Activated CD8-positive, alpha-beta T cell treated with anti-CD3 and anti-CD28 coated beads for 36 hours (primary cell): ENCODE measurements at regions not wholly inside any gene's neighbourhood (a gene's known extent, or its start where the extent isn't known, plus 50 kb on each side); places are given as distances from the start of the nearest gene placed in this dataset.

Source experiments
- ATAC-seq: fragments of 200-7000 bp; cut with Tn5 transposase; one replicate; pipeline ENCODE4 v1.10.0; 2021; ENCODE audit warnings: mild to moderate bottlenecking, moderate library complexity
- CTCF ChIA-PET: fragments of 350-600 bp; sonication (Branson Sonifier 250); formaldehyde crosslinking; loops from one replicate; lab custom pipeline; 2021; ENCODE audit warnings: antibody characterized with exemption; lab: Charles Lee
- POLR2A ChIA-PET: fragments of 350-600 bp; sonication (Branson Sonifier 250); formaldehyde crosslinking; loops from one replicate; lab custom pipeline; 2021; ENCODE audit warnings: antibody characterized with exemption; lab: Charles Lee
- DNase-seq: peaks from one replicate; pipeline ENCODE4 v3.0.0-alpha.2; 2020
- H3K27ac Mint-ChIP-seq: one replicate; pipeline ENCODE4 v1.8.0; 2021; ENCODE audit warnings: mild to moderate bottlenecking, mixed read lengths
- H3K27me3 Mint-ChIP-seq: one replicate; pipeline ENCODE4 v1.8.0; 2021; ENCODE audit warnings: mixed read lengths
- H3K36me3 Mint-ChIP-seq: one replicate; pipeline ENCODE4 v1.8.0; 2021; ENCODE audit warnings: low read depth, mixed read lengths
- H3K4me1 Mint-ChIP-seq: one replicate; pipeline ENCODE4 v1.8.0; 2021; ENCODE audit warnings: low read depth, mixed read lengths
- H3K4me3 Mint-ChIP-seq: one replicate; pipeline ENCODE4 v1.8.0; 2021; ENCODE audit warnings: mild to moderate bottlenecking, moderate library complexity, mixed read lengths
- H3K9me3 Mint-ChIP-seq: one replicate; pipeline ENCODE4 v1.8.0; 2021; ENCODE audit warnings: mixed read lengths
- intact Hi-C: fragments of 100-400 bp; cut with micrococcal nuclease; formaldehyde crosslinking; loops from one replicate; pipeline ENCODE4 v1.10.0; 2022
- TF ChIP-seq, protein P1 (sequence below): fragments of 200-600 bp; IDR thresholded peaks from one replicate; pipeline ENCODE4 v1.8.0; 2022; ENCODE audit warnings: antibody characterized with exemption, mild to moderate bottlenecking

DNA sequence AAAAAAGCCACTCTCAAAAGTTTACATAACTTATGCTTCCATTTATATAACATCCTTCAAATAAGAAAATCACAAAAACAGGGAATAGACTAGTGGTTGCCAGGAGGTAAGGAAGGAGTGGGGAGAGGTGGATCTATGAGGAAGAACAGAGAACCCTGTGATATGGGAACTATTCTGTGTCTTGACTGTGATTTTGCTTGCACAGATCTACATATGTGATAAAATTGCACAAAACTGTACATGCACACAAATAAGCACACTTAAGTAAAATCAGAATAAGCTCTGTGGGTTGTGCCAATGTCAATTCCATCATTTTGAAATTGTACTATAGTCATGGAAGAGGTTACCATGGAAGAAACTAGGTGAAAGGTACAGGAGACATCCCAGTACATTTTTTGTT is 121.6 kb upstream of the SGCG start:
- peak; percentile 47 for ATAC-seq
- POLR2A ChIA-PET = no interaction called here
- no peaks in the 10 kb centered on the region for H3K36me3 Mint-ChIP-seq

DNA sequence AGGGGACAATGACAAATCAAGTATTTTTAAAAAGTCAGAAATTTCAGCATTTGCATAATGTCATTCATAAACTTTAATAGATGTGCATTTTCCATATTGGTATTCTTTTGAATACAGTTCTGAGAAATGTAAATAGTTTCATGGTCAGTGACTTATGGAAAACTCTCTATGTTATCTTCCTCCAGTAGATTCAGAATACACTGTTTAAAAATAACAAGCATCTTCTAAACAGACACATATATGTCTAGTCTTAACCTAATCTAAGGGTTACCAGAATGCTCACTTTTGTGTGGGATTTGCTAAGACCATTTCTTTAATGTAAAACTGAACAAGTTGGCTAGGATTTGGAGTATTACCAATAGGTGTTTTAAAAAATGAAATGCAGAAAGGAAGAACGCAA is 119.8 kb upstream of the SGCG start:
- Mint-ChIP-seq H3K36me3 (no peaks in the 10 kb centered on the region), H3K4me3 (no peak overlapping the region), H3K9me3 (no peaks in the 10 kb centered on the region), H3K27me3 (no peaks in the 10 kb centered on the region), H3K27ac (no peak overlapping the region), H3K4me1 (no peaks in the 10 kb centered on the region)
- CTCF ChIA-PET = no interaction called here
- DNase-seq (no peak), ATAC-seq (no peak)
- TF ChIP-seq, protein P1, sequence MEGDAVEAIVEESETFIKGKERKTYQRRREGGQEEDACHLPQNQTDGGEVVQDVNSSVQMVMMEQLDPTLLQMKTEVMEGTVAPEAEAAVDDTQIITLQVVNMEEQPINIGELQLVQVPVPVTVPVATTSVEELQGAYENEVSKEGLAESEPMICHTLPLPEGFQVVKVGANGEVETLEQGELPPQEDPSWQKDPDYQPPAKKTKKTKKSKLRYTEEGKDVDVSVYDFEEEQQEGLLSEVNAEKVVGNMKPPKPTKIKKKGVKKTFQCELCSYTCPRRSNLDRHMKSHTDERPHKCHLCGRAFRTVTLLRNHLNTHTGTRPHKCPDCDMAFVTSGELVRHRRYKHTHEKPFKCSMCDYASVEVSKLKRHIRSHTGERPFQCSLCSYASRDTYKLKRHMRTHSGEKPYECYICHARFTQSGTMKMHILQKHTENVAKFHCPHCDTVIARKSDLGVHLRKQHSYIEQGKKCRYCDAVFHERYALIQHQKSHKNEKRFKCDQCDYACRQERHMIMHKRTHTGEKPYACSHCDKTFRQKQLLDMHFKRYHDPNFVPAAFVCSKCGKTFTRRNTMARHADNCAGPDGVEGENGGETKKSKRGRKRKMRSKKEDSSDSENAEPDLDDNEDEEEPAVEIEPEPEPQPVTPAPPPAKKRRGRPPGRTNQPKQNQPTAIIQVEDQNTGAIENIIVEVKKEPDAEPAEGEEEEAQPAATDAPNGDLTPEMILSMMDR = no peak
- intact Hi-C loops = no loop called here
- POLR2A ChIA-PET = no interaction called here

More for the DNA sequence above, 121.6 kb upstream of the SGCG start:
- Mint-ChIP-seq H3K27ac (no peak overlapping the region), H3K4me3 (no peak overlapping the region), H3K27me3 (no peaks in the 10 kb centered on the region), H3K4me1 (no peaks in the 10 kb centered on the region), H3K9me3 (no peaks in the 10 kb centered on the region)
- CTCF ChIA-PET = no interaction called here
- no peak for DNase-seq
- TF ChIP-seq, protein P1 = no peak
- intact Hi-C loops = no loop called here

DNA sequence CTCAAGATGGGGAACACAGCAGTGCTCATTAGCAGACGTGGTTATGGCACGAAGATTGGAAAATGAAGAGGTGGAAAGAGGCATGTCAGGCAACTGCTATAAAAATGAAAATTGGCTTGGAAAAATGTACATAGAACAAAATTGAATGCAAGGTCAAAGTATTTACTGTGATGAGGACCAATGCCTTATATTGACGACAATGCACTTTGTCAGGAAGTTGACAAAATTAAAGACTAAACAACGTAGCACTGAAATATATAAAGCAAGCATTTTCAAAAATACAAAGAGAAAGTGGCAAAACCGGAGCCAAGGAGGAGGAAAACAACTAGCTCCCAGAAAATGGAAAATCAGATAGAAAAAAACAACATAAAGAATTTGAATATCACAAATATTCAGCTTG is 113.7 kb upstream of the SGCG start:
- intact Hi-C loops = no loop called here
- Mint-ChIP-seq H3K9me3 (peaks cover 1% of the 10 kb centered on the region), H3K36me3 (no peaks in the 10 kb centered on the region), H3K4me1 (no peaks in the 10 kb centered on the region), H3K27me3 (no peaks in the 10 kb centered on the region), H3K27ac (no peak overlapping the region), H3K4me3 (no peak overlapping the region)
- TF ChIP-seq, protein P1 = no peak
- ChIA-PET CTCF (no interaction called here), POLR2A (no interaction called here)
- no peak for DNase-seq
- ATAC-seq = no peak

DNA sequence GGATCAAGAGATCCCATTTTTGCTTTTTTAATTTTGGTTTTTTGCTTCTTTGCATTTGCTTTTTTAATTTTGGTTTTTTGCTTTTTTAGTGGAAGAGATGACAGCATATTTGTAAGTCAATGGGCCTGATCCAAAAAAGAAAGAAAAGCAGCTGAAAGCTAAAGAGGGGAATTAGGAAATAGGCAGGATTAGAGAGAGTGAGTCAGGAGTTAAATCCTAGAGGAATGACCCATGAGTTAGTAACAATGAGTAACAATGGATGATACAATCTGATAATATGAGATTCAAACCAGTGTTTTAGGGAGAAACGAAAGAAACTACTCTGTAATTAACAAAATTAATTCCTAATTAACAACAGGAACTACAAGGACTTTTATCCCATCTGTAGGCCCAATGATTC is 111.2 kb upstream of the SGCG start:
- TF ChIP-seq, protein P1 = no peak
- ATAC-seq (no peak), DNase-seq (no peak)
- POLR2A ChIA-PET = no interaction called here
- Mint-ChIP-seq H3K9me3 (peaks cover 1% of the 10 kb centered on the region), H3K27me3 (peaks cover 1% of the 10 kb centered on the region), H3K4me1 (no peaks in the 10 kb centered on the region), H3K27ac (no peak overlapping the region), H3K36me3 (no peaks in the 10 kb centered on the region), H3K4me3 (no peak overlapping the region)
- CTCF ChIA-PET = no interaction called here
- intact Hi-C loops = no loop called here

DNA sequence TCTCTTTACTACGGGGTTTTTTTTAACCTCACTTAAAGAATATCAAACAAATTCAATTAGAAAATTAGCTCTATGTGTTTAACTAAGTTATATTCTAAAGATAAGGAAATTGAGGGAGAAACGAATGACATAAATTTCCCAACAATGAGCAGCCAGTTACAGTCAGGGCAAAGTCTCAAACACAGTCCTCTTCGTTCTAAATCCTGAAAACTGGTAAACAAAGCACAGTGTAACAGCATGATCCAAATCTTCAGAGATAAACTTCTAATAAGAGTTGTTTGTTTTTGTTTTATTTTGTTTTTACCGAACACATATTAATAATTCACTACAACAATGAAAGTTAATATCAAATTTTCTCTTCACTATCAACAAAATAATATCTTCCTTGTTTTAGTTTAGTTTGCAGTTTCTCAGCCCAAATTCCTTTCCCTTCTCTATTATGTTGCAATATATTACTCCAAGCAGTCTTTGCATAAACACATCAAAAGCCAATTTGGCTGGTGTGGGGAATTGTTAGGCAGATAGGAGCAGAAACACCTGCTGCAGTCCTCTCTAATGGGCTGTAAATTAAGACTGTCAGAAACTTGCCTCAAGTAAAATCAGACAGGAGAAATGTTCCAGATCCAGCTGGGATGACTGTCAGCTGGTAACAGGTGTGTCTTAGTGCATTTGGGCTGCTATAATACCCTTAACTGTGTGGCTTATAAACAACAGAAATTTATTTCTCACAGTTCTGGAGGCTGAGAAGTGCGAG is 106.5 kb upstream of the SGCG start:
- POLR2A ChIA-PET = no interaction called here
- no peak for ATAC-seq
- CTCF ChIA-PET = no interaction called here
- Mint-ChIP-seq H3K36me3 (no peaks in the 10 kb centered on the region), H3K4me3 (no peak overlapping the region), H3K27ac (no peak overlapping the region), H3K27me3 (peaks cover 1% of the 10 kb centered on the region), H3K4me1 (no peaks in the 10 kb centered on the region), H3K9me3 (peaks cover 1% of the 10 kb centered on the region)
- TF ChIP-seq, protein P1 = no peak
- intact Hi-C loops = no loop called here
- DNase-seq = no peak
